Dedifferentiated amniotic fluid mesenchymal stem cell (primary cell): ENCODE measurements at regions not wholly inside any gene's neighbourhood (a gene's known extent, or its start where the extent isn't known, plus 50 kb on each side); places are given as distances from the start of the nearest gene placed in this dataset.
"Not testable (repeated sequence)": the region's sequence is repeated elsewhere in the genome, so short reads cannot be mapped to it uniquely, and the experiment has no call there.

ENCODE experiments used
- DNase-seq: peaks from one replicate; pipeline ENCODE4 v3.0.0-alpha.2; 2016; ENCODE audit errors: extremely low spot score

GRCh38 chr7:46934198-46934825 is 647.6 kb downstream of the TNS3 start:
- peak; percentile 27 for DNase-seq

DNA sequence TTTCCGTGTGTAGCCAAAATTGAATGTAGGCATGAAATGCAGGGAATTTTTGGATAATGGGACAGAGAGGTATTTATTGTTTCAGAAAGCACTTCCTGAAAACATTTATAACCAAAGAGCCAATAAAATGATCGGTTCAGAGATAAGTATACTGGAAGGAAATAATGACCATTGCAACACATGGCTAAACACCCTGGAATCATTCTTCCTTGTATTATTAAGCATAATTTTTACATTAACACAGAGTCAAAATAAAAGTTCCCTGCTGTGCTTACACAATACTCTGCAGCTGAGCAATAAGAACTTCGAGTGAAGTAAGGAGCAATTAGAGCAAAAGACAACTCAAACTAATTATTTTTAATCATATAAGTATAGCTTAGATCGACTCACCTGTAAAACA is 648.3 kb downstream of the TNS3 start:
- DNase-seq = no peak

- DNase-seq = peak; percentile 98
Measured at GRCh38 chr7:46932676-46933424, 649.1 kb downstream of the TNS3 start.

- DNase-seq = no peak
Measured at GRCh38 chr7:46932306-46932675, 649.6 kb downstream of the TNS3 start.

GRCh38 chr7:46930366-46930765 is 651.5 kb downstream of the TNS3 start:
- DNase-seq = peak; percentile 92

DNA sequence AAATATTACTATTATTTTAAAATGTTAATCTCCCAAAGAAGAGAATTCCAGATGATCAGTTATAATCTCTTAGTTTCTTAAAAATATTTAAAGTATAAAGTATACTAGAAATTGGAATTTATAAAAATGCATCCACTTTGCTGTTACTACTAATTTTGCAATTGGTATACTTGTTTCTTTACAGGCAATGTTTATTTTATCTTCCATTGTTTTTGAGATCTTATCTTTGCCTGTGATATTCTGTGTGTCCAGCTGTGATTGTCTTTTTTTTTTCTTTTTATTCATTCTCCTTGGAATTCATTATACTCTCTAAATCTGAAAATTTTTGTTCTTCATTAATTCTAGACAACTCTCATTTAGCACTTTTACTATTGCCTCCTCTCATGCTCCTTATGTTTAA is 652.6 kb downstream of the TNS3 start:
- DNase-seq = no peak

DNA sequence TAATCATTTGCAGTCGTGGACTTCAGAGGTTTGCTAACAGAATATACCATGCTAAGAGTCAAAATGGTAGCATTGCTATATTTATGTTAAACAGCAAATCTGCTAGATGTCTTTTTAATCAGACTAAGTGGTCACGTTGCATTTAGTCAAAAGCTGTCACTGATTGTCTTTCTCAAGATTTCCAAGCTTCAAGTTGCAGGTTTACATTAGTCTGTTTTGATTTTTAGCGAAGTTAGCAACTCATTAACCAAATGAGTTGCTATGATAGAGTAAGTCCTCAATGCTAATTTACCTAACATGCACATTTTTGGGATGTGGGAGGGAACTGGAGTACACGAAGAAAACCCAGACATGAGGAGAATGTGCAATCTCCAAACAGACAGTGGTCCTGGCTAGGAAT is 653.2 kb downstream of the TNS3 start:
- DNase-seq = no peak

GRCh38 chr7:46927131-46927810 is 654.6 kb downstream of the TNS3 start:
- DNase-seq = no peak

- DNase-seq = no peak
Measured at GRCh38 chr7:46916581-46916980, 665.3 kb downstream of the TNS3 start.

DNA sequence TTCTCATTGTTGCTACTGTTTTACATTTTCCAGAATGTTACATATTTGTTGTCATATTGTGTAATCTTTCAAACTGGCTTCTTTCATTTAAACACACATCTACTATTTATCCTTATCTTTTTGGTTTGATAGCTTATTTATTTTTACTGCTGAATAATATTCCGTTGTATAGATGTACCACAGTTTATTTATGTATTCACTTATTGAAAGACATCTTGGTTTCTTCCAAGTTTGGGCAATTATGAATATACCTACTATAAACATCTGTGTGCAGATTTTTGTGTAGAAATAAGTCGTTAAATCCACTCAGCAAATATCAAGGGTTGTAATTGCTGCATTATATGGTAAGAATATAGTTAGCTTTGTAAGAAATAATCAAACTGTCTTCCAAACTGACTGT is 669.2 kb downstream of the TNS3 start:
- no peak for DNase-seq

DNA sequence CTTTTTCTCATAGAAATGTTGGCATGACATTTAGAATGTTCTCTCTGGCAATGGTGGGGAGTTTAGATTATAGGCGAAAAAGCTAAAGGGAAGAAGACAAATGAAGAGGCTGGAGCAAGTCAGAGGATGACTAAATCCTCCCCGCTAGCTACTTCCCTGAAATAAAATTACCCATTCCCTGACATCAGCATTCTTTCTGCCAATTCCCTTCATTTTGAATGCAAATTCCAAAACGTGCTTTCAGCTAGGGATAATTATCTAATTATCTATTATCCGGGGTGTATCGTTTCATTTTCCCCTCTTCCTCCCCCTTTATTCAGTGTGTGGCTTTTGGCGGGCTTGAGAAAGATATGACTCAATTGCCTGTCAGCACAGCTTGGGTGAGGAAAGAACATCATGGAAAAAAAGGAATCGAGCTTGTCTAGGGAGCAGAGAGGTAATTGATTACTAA is 672.3 kb downstream of the TNS3 start:
- DNase-seq = peak; percentile 42

DNA sequence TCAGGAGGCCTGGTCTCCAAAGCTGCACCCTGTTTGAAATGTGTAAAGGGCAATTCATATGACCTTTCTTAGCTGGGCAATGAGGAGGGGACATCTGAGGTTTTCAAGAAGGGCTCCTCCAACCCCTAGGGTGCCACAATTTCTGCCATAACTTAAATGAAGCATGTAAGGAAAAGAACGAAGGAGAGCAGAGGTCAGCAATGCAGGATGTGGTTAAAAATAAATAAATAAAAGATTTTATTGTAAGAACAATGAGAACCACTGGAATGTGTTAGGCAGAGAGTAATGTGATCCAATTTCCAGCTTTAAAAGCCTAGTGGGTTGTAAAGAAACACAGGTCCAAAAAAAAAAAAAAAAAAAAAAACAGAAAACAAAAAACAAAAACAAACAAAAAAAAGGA is 673.1 kb downstream of the TNS3 start:
- peak; percentile 78 for DNase-seq

DNA sequence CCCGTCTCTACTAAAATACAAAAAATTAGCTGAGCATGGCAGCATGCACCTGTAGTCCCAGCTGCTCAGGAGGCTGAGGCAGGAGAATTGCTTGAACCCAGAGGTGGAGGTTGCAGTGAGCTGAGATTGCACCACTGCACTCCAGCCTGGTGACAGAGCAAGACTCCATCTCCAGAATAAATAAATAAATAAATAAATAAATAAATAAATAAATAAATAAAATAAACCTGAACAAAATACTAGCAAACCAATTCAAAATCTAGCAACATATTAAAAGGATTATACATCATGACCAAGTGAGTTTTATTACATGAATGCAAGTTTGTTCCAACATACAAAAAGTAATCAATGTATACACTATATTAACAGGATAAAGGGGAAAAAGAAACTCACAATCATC is 677.4 kb downstream of the TNS3 start:
- DNase-seq = not testable (repeated sequence)

DNA sequence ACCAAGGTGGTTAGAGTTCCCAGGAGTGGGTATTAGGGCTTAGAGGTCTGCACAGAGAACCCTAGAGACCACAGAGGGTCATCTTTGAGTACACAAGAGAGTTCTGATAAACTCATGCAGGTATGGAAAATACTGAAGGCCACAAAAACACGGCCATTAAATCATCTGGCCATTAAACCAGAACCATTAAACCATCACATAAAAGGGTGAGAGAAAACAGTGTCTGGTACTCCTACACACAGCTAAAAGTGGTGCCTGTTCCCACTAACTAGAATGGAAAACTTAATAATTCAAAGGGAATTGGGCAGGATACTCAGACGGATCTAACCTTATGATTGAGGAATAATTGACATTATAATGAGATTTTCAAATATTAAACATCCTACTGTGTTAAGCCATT is 679.4 kb downstream of the TNS3 start:
- DNase-seq = no peak

DNA sequence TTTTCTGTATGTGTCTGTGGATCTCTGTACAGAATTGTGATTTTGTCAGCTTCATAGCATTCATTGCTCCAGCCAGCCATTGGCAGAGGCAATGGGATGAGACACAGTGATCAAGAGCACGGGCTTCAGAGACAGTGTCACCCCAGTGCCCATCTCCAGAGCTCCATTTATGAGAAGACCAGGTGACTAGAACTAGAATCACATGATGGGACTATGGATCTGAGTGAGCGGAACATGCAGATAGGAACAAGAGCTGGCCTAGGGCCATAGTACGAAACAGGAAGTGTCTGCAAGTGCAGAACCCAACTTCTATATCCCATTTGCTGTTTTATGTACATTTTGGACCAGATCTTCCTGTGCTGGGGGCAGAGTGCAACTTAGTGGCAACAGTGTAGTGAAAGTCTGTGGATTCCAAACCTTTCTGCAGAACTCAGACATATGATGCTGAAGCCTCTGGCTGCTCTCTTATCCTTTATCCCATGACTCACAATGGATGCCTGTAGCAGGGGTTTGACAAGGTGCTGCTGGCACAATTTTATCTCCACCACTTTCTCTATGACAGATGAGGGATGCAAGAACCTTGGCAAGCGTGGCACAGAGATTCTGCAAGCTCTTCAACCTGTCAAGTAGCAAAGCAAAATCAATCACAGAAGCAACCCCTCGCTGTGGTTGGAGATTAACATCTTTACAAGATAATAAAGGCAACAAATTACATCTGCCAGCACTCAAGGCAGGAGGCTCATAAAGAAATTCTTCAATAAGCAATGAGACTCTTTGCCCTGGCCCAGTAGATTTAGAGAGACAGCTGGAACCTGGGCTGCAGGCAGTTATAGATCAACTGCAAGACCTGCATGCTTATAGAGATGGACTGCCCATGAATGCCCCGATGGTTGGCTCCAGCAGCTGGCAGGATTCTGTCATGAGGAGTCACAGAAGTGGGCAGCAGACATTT is 681.3 kb downstream of the TNS3 start:
- no peak for DNase-seq

DNA sequence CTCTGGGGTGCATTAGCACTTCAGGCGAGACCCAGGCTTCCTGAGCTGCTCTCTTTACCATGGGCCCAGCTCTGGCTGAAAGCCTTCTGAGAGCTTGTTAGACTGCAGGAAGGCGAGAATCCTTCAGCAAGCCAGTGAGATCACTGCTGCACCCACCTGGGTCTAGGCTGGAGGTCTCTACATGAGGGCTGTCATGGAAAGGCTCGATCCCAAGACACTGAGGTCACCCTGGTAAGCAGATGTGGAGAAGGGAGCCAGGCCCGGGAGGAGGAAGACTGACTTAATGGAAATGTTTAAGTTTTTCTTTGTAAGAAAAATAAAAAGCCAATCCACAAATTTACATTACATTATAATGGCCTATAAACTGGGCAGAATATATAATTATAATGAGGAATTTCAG is 684.5 kb downstream of the TNS3 start:
- no peak for DNase-seq

GRCh38 chr7:46886669-46887374 is 695.1 kb downstream of the TNS3 start:
- no peak for DNase-seq

- DNase-seq = no peak
Measured at GRCh38 chr7:46885167-46885566, 696.7 kb downstream of the TNS3 start.

DNA sequence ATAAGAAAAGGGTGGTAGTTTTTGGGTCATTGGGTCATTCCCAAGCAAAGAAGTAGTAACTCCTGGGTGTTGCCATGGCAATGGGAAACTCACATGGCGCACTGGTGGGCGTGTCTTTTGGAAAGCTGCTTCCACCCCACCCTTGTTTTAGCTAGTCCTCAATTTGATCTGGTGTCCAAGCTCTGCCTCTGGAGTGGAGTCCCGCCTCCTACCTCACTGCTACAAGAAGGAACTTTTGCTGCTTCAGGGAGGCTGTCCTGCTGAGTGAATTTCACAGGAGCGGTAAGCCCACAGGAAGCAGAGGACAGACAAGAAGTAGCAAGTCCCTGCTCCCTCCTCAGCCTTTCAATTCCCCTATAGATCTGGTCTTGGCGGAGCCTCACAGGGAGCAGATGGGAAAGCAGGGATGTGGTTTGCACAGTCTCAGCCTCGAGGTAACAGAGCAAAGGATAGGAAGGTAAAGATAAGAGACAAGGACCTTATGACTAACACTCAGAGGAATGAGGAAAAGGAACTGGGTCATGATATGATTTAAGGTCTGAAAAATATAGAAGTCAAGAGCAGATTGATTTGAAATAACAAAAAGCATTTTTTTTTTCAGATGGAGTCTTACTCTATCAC is 700.3 kb downstream of the TNS3 start:
- DNase-seq = no peak

- no peak for DNase-seq
Measured at GRCh38 chr7:46880508-46881196, 701.3 kb downstream of the TNS3 start.
